Adipocyte (in vitro differentiated cells): ENCODE measurements at regions not wholly inside any gene's neighbourhood (a gene's known extent, or its start where the extent isn't known, plus 50 kb on each side); places are given as distances from the start of the nearest gene placed in this dataset.

Experiments used
- DNase-seq: peaks from one replicate; pipeline ENCODE4 v3.0.0-alpha.2; 2015; ENCODE audit warnings: low read depth
- H3K27me3 ChIP-seq: replicated peaks from 2 replicates; pipeline ENCODE4 v1.7.0; 2013; ENCODE audit warnings: mild to moderate bottlenecking, low read length, moderate library complexity; ENCODE audit not compliant: control insufficient read depth, insufficient read depth
- H3K36me3 ChIP-seq: 2 replicates; pipeline ENCODE4 v1.7.0; 2013; ENCODE audit warnings: low read length, mild to moderate bottlenecking, moderate library complexity; ENCODE audit not compliant: control insufficient read depth, insufficient read depth, severe bottlenecking
- H3K4me1 ChIP-seq: 2 replicates; pipeline ENCODE4 v1.7.0; 2013; ENCODE audit warnings: mild to moderate bottlenecking, low read length, moderate library complexity; ENCODE audit not compliant: control insufficient read depth, insufficient read depth
- H3K4me3 ChIP-seq: 2 replicates; pipeline ENCODE4 v1.7.0; 2013; ENCODE audit warnings: mild to moderate bottlenecking, low read length, moderate library complexity
- H3K9ac ChIP-seq: 2 replicates; pipeline ENCODE4 v1.7.0; 2013; ENCODE audit warnings: mild to moderate bottlenecking, low read length, moderate library complexity
- H3K9me3 ChIP-seq: 2 replicates; pipeline ENCODE4 v1.7.0; 2013; ENCODE audit warnings: mild to moderate bottlenecking, low read length, moderate library complexity; ENCODE audit not compliant: control insufficient read depth

GRCh38 chr14:98244966-98245569, 1026.9 kb downstream of the BCL11B start:
- Histone ChIP-seq H3K36me3 (no peaks in the 10 kb centered on the region), H3K9me3 (no peaks in the 10 kb centered on the region), H3K4me1 (no peaks in the 10 kb centered on the region), H3K4me3 (no peak overlapping the region), H3K27me3 (no peaks in the 10 kb centered on the region), H3K9ac (no peak overlapping the region)
- DNase-seq = no peak

GRCh38 chr14:98249057-98249456, 1022.9 kb downstream of the BCL11B start:
- H3K27me3 ChIP-seq = peaks cover 3% of the 10 kb centered on the region

GRCh38 chr14:98249476-98249875, 1022.5 kb downstream of the BCL11B start:
- Histone ChIP-seq H3K4me1 (no peaks in the 10 kb centered on the region), H3K9me3 (no peaks in the 10 kb centered on the region), H3K4me3 (no peak overlapping the region), H3K27me3 (peaks cover 3% of the 10 kb centered on the region), H3K9ac (no peak overlapping the region), H3K36me3 (no peaks in the 10 kb centered on the region)
- DNase-seq = no peak

More at GRCh38 chr14:98249057-98249456, 1022.9 kb downstream of the BCL11B start:
- H3K36me3 ChIP-seq = no peaks in the 10 kb centered on the region
- H3K9ac ChIP-seq = no peak overlapping the region
- H3K9me3 ChIP-seq = no peaks in the 10 kb centered on the region
- no peak overlapping the region for H3K4me3 ChIP-seq
- DNase-seq = no peak
- no peaks in the 10 kb centered on the region for H3K4me1 ChIP-seq

DNA sequence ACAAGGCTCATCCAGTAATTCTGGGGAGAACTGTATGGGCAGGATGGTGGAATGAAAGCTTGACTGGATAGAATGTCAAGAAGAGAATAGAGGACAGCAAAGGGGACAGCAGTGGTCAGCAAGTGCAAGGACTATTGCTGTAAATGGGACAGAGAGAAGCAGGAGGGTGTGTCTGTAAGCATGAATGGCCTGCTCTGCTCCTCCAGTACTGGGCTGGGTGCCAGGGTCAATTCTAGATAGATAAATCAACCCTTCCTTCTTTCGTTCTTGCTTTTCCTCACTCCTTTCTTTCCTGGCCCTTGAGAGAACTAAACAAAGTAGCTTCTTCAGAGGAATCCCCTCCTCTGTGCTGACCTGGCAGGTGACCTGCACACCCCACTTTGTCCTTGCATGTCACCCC, 1019.2 kb downstream of the BCL11B start:
- Histone ChIP-seq H3K9ac (no peak overlapping the region), H3K36me3 (no peaks in the 10 kb centered on the region), H3K9me3 (no peaks in the 10 kb centered on the region), H3K27me3 (peaks cover 3% of the 10 kb centered on the region), H3K4me3 (no peak overlapping the region), H3K4me1 (no peaks in the 10 kb centered on the region)
- DNase-seq = no peak

GRCh38 chr14:98259881-98260280, 1012.1 kb downstream of the BCL11B start:
- DNase-seq = no peak
- Histone ChIP-seq H3K9me3 (no peaks in the 10 kb centered on the region), H3K36me3 (no peaks in the 10 kb centered on the region), H3K27me3 (no peaks in the 10 kb centered on the region), H3K9ac (no peak overlapping the region), H3K4me1 (no peaks in the 10 kb centered on the region), H3K4me3 (no peak overlapping the region)

DNA sequence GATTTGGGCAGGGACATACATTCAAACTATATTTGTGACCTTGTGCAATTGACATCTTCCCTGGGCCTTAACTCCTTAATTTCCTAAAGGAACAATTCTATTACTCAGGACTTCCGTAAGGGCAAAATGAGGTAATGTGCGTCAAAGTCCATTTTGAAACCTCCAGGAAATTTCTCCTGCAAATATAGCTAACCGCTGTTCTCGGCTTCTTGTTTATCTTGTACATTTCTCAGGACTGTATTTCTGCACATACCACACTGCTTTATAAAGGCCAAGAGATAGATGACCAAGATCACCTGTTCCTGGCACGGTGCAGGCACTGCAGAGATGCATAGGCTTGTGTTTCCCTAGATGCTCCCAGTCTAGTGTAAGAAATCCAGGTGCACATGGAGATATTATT, 1009.4 kb downstream of the BCL11B start:
- Histone ChIP-seq H3K27me3 (no peaks in the 10 kb centered on the region), H3K4me3 (no peak overlapping the region), H3K9me3 (no peaks in the 10 kb centered on the region), H3K4me1 (no peaks in the 10 kb centered on the region), H3K9ac (no peak overlapping the region), H3K36me3 (no peaks in the 10 kb centered on the region)
- no peak for DNase-seq

DNA sequence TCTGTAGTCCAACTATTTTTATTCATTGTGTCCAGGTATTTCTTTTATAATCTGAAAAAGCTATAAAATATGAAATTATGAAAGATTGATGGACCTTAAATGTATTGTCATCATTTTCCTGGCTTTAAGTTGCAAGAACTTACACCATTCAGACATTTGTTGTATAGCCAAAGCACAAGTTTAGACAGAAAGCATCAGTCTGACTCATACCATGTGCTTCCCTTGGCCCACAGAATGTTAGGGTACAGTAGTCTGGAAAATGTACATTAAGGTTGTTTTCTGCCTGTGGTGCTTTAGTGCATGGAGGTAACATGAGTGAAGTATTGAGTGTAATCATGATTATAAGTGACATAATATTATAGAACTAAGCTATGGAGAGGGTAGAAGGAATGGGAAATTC, 1002.5 kb downstream of the BCL11B start:
- Histone ChIP-seq H3K27me3 (no peaks in the 10 kb centered on the region), H3K36me3 (no peaks in the 10 kb centered on the region), H3K9ac (no peak overlapping the region), H3K9me3 (peaks cover 5% of the 10 kb centered on the region), H3K4me3 (no peak overlapping the region), H3K4me1 (no peaks in the 10 kb centered on the region)
- no peak for DNase-seq

DNA sequence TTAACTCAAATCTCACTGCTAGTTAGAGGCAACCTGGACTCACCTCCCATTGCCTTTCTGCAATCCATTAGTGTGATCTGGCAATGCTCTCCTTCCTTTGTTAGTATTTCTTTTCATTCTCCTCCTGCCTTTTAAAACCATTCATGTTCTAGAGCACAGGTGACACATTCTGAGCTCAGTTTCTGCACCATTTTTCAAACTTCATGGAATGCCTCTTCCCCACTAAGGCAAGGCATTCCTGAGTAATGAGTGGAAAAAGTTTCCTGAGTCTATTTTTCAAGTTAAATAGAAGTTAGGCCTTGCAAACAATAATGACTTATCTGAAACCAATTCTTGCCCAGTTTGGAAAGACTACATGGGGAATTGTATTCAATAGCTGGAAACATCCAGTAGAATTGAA, 1001.8 kb downstream of the BCL11B start:
- H3K27me3 ChIP-seq = no peaks in the 10 kb centered on the region

GRCh38 chr14:98274596-98274995, 997.4 kb downstream of the BCL11B start:
- no peak for DNase-seq
- H3K4me1 ChIP-seq = no peaks in the 10 kb centered on the region
- no peak overlapping the region for H3K4me3 ChIP-seq

More for the DNA sequence above, 1001.8 kb downstream of the BCL11B start:
- Histone ChIP-seq H3K4me1 (no peaks in the 10 kb centered on the region), H3K36me3 (no peaks in the 10 kb centered on the region), H3K9ac (no peak overlapping the region), H3K9me3 (peaks cover 5% of the 10 kb centered on the region), H3K4me3 (no peak overlapping the region)
- no peak for DNase-seq

DNA sequence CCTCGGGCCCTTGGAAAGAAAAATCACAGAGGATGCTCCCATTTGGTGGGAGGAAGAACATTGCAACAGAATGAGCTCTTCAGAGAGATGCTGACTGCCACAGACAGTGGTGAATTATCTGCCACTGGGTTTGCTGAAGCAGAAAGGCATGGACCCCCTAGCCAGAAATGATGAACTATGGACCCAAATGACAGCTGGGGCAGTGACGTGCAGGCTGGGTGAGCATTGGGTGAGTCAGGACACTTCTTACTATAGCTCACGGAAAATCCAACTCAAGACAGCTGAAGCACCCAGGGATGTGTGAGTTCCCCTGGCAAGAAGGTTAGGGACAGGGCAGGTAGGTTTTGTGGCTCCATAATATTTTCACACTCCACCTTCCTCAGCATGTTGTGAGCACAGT, 993.2 kb downstream of the BCL11B start:
- no peaks in the 10 kb centered on the region for H3K27me3 ChIP-seq
- H3K4me1 ChIP-seq = no peaks in the 10 kb centered on the region
- no peak overlapping the region for H3K9ac ChIP-seq
- no peak overlapping the region for H3K4me3 ChIP-seq
- no peaks in the 10 kb centered on the region for H3K36me3 ChIP-seq
- no peak for DNase-seq
- H3K9me3 ChIP-seq = no peaks in the 10 kb centered on the region

More at GRCh38 chr14:98274596-98274995, 997.4 kb downstream of the BCL11B start:
- Histone ChIP-seq H3K9me3 (peaks cover 5% of the 10 kb centered on the region), H3K36me3 (no peaks in the 10 kb centered on the region), H3K27me3 (no peaks in the 10 kb centered on the region), H3K9ac (no peak overlapping the region)

GRCh38 chr14:98280436-98280835, 991.6 kb downstream of the BCL11B start:
- Histone ChIP-seq H3K36me3 (no peaks in the 10 kb centered on the region), H3K4me1 (no peaks in the 10 kb centered on the region), H3K4me3 (no peak overlapping the region), H3K9me3 (no peaks in the 10 kb centered on the region), H3K27me3 (no peaks in the 10 kb centered on the region), H3K9ac (no peak overlapping the region)
- DNase-seq = no peak

DNA sequence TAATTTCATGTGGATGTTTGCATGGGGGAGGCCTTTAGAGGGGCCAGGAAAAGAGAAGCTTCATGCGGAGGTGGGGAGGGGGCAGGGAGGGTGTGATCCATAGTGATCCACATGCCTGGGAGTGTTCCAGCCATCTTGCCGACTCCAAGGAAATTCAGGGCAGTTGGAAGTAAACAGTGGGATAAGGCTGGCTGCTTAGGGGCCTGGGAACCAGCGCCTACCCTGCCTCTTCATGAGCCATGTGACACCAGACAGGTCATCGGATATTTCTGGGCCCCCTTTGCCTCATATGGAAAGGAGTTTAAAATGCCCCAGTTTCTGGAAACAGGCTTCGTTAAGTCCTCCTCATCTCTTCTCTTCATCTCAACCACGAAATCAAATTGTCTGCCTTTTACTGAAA, 983.2 kb downstream of the BCL11B start:
- no peak for DNase-seq
- no peak overlapping the region for H3K4me3 ChIP-seq
- no peaks in the 10 kb centered on the region for H3K27me3 ChIP-seq
- H3K4me1 ChIP-seq = no peaks in the 10 kb centered on the region
- H3K9ac ChIP-seq = no peak overlapping the region
- H3K36me3 ChIP-seq = no peaks in the 10 kb centered on the region
- no peaks in the 10 kb centered on the region for H3K9me3 ChIP-seq
